Stimulated activated naive CD4-positive, alpha-beta T cell (primary cell): ENCODE measurements at regions not wholly inside any gene's neighbourhood (a gene's known extent, or its start where the extent isn't known, plus 50 kb on each side); places are given as distances from the start of the nearest gene placed in this dataset.
A peak's percentile ranks its signal among the peaks of the same experiment; 100 is the strongest.

Experiments
- DNase-seq, 6 experiments: peaks; one replicate each; lab custom pipeline; 2025; lab: John Stamatoyannopoulos, UW

GRCh38 chr7:41795276-41795833 is 92.5 kb upstream of the INHBA start:
- no peak for DNase-seq

GRCh38 chr7:41793556-41793955 is 90.7 kb upstream of the INHBA start:
- no peak for DNase-seq

GRCh38 chr7:41792120-41792519 is 89.2 kb upstream of the INHBA start:
- DNase-seq: no peak

DNA sequence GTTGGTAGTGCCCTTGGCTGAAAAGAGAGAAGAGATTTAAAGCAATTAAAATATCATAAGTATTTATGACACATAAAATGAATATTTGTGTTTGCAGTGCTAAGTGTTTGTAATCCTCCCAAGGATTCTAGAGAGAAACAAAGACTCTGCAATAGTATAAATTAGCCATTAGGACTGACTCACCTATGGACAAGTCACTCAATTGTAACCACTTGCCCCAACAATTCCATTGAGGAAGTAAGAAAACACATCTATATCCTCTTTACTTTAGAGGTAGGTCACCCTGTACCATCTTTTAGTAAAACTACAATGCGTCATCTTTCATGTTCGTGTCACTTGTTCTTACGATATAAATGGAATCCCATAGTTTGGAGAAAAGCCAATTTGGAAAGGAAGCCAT is 85.7 kb upstream of the INHBA start:
- DNase-seq: no peak

- DNase-seq: no peak
Measured at GRCh38 chr7:41787651-41788350, 84.9 kb upstream of the INHBA start.

GRCh38 chr7:41786944-41787343 is 84.1 kb upstream of the INHBA start:
- DNase-seq: no peak

DNA sequence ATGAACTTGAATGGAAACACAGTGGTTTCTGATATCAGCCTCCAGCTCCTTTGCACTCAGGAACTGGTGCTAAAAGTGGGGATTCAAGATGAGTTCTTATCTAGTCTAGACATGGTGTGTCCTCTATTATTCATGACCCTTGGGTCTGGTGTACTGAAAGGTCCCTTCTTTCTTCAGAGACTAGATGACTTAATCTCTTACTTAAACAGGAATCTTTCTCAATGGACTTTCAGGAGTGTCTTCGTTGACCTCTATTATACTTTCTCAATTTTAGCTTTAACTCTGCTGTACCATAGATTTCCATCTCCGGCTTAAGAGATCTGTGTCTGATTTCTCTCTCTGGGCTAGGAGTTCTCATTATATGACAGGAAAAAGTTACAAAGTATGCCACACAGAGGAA is 83.5 kb upstream of the INHBA start:
- DNase-seq: no peak

DNA sequence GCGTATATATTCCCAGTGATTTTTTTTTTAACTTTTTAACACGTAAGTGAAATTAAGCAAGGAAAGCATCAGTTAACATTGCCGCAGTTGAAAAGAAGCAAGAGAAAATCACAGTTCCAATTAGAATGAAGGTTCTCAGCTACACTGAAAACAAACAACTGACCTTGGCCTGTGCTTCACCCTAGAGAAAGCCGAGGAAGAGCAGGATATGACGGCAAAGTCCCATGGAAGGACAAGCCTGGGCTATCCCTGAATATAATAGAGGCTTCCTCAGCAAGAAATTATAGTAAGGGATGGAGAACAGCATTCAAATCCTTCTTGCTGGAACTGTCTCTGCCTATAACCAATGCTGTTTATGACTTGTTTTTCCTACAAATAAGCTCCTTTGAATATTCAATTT is 83.0 kb upstream of the INHBA start:
- DNase-seq: no peak

DNA sequence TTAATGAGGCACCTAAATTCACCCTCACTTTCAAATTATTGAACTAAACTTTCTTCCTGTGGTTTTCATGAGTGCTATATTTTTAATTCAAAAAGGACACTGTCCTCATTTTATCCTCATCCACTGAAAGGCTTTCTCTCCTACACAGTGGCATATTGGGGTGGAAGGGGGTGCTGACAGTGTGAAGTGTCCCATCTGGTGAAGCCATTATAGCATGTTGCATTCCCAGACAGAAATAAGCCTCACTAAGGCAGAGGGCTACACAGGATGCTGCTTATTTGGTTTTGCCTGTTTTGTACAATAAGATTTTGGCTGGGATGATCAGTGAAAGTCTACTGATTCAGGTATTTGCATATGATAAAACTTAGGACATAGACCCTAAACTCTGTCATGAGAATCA is 82.4 kb upstream of the INHBA start:
- DNase-seq: no peak

GRCh38 chr7:41779918-41780317 is 77.0 kb upstream of the INHBA start:
- DNase-seq: no peak

DNA sequence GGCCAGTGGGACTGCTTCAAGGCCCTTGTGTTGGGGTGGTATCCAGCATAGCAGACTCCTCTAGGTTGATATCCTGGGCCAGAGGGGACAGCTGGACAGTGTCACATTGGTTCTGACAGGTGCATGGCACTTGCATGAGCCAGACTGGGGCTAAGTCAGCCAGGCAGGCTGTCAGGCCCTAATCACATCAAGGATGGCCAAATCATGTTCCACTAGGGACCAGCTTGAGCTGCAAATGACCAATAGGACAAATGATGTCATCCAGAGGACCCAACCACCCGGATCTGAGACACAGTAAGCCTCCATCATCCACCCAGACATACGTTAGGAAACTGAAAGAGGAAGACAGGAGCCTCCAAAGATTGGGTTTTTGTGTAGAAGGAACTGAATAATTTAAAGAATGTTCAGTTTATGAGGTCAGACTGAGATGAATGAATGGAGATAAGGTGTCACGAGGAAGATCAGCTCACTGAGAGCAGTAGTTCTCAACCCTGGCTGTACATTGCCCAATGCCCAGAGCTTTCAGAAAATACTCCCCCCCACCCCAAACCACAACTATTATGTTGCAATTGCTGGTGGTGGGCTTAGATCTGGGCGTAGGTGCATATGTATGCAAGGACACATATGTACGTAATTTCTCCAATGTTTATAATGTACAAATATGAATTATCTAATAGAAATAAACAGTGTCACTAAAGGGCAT is 75.2 kb upstream of the INHBA start:
- no peak for DNase-seq

DNA sequence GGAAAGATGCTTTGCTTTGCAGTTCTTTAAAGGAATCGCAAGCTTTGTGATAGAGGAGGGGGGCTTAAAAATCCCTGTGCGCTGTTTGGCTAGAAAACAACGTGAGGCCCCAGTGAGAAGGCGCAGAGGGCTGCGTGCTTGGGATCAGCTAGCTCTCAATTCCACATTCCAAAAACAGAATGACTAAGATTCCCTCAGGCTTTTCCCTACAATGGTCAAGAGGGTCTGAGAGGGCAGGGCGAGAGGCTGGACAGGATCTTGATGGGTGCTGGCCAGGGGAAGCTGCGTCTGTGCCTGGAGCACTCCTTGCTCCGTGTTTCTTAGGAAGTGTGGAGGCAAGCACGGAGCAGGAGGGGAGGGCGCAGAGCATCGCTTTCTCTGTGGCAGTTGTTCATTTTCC is 72.1 kb upstream of the INHBA start:
- DNase-seq: no peak

GRCh38 chr7:41773756-41774155 is 70.9 kb upstream of the INHBA start:
- no peak for DNase-seq

GRCh38 chr7:41771717-41772116 is 68.8 kb upstream of the INHBA start:
- DNase-seq: no peak

DNA sequence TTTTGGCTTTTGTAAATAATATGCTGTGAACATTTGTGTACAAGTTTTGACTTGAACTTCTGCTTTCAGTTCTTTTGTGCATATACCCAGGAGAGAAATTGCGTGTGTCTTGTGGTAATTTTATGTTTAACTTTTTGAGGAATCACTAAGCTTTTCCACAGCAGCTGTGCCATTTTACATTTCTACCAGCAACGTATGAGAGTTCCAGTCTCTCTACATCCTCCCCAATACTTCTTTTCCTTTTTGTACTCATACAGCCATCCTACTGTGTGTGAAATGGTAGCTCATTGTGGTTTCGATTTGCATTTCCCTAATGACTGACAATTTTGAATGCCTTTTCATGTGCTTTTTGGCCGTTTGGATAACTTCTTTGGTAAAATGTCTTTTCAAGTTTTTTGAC is 66.3 kb upstream of the INHBA start:
- DNase-seq: no peak

- no peak for DNase-seq
Measured at GRCh38 chr7:41763626-41764025, 60.7 kb upstream of the INHBA start.

DNA sequence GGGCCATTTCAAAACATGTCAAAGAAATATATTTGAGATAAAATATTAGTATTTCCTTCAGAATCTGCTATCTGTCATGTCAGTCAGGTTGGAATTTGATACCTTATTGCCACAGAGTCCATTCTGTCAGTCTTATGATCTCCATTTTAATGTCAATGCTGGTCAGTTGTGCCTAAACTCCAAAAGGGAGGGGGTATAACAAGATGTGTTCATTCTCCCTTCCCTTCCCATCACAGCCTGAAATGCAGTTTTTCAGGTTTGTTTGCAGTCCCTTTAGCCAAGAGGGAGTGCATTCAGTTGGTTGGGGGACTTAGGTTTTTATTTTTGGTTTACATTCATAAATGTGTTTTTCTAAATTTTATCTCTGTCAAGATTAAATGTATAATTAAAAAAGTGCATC is 59.8 kb upstream of the INHBA start:
- no peak for DNase-seq

DNA sequence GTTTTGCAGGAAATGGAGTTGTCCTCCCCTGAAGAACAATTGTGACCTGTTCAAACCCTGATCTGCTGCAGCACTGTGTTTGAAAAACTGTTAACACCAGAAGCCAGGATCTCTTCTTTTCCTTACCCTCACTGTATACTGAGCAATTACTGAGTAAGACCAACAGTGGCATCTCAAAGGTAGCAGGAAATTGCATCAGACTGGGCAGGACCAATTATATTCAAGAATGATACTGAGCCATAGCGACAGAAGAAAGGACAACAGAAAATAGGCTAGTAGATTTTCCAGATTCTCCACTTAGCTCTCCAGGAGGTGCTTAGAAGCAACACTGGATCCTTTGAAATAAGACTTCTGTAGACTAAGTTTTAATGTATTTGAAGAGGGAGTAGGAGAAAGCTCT is 57.4 kb upstream of the INHBA start:
- DNase-seq: no peak

GRCh38 chr7:41758321-41758720 is 55.4 kb upstream of the INHBA start:
- DNase-seq: no peak

DNA sequence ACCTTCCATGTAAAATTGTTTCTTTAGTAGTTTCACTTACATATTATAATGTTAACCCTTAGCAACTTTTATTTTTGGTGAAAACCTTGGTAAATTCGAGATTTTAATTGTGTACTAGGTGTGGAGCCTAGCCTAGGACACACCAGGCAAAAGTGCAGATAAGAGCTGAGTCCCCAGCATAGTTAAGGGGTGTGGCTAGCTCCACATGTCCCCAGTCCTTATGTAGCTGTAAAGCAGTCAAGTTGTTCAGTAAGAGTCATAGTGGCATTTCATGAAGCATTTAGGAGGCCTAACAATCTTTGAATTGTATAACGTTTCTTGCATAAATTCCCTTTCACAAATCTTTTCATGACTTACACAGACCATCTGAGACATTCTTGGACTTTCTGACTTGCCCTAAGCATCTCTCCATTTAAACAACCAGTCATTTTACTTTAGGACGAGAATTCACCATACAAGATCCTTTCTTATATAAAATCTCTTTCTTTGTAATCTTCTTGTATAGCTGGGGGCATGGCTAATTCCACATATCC is 53.8 kb upstream of the INHBA start:
- no peak for DNase-seq

DNA sequence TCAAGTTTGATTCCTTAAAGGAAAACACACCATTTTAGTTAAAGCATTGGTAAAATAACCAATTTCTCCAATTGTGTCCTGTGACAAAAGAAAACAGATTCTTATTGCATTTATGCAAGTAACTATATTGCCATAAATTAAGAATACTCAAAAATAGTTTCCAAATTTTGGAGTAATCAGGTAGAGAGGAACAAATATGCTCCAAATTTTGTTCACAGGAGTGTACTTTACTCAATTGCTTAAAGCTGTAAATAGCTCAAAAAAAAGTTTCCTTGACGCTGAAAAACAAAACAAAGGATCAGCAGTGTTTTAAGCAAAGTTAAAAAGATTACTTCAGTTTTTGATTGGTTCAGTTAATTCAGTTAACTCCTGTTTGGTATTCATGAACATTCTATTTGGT is 52.2 kb upstream of the INHBA start:
- DNase-seq: peak in 1 of 6 experiments; percentile 2

GRCh38 chr7:41754046-41754445 is 51.2 kb upstream of the INHBA start:
- DNase-seq: no peak
